HG03457 (cell line): ENCODE measurements at regions not wholly inside any gene's neighbourhood (a gene's known extent, or its start where the extent isn't known, plus 50 kb on each side); places are given as distances from the start of the nearest gene placed in this dataset.

Source experiments
- ATAC-seq: cut with Tn5 transposase; IDR thresholded peaks from one replicate; pipeline ENCODE4 v1.9.1; 2021; ENCODE audit warnings: moderate number of reproducible peaks; ENCODE audit not compliant: unreplicated experiment

GRCh38 chr7:45975847-45976484 lies 54.9 kb upstream of the IGFBP3 start:
- ATAC-seq: no peak

- ATAC-seq: no peak
Measured at GRCh38 chr7:45975367-45975766, 54.3 kb upstream of the IGFBP3 start.

DNA sequence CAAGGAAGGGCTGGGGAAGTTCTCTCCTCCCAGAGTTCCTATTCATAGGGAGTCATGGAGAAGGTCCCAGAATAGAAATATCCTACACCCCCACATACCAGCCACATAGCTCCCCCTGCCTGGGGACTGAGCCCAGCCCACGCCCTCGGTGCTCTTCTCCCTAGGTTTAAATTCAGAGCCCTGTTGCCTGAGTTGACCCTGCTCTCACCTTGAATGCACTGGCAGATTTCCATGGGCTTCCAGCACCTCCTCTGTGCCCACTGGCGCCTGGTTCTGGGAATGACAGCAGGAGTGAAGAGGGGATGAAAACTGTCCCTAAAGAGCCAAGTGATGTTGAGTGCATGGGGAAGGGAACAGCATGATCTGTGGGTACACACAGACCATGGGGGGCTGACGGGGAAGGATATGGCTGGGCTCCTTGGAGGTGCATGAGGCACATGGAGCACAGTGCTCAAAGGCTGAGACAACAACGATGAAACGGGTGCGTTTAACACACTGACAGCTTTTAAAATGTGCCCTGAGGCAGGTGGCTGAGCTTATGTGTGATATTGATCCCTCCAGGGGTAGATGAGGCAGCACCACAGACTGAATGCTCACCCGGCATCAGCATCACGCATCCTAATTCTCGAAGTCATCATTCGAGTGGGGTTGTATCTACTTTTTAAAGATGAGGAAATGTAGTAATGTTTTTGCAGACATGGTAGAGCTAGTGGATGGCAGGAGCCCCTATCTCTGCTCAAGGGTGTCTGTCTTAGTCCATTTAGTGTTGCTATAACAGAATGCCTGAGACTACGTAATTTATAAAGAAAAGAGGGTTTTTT lies 53.7 kb upstream of the IGFBP3 start:
- ATAC-seq: no peak

GRCh38 chr7:45973725-45974532 lies 52.9 kb upstream of the IGFBP3 start:
- no peak for ATAC-seq

DNA sequence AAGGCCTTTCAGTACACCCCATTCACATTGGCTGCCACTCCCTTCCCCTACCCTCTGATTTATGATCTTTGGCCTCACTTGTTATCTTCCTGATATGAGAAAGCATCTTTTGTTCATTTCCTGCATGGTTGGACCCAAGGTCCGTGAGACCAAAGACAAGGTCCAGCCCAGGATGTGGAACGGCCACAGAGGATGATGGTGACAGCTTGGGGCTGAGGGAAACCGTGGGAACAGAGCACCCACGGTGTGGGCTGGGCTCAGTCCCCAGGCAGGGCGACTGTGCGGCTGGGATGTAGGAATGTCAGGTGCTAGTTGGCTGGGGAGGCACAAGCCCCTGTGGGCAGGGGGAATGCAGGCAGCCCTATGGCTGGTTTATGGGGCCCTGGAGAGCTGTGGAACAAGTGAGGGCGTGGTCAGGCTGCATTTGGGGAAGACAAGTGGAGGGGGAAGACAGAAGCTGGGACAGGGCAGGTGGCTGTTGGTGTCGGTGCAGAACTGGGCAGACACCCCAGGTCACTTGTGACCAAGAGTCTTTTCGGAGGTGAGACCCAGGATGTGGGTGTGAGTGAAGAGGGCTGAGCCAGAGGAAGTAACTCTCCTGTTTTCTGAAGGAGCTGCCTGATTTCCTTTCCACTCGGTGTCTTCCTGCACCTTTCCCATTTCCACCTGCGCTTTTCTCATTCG lies 51.7 kb upstream of the IGFBP3 start:
- ATAC-seq: no peak

- no peak for ATAC-seq
Measured at GRCh38 chr7:45971661-45972175, 50.6 kb upstream of the IGFBP3 start.

DNA sequence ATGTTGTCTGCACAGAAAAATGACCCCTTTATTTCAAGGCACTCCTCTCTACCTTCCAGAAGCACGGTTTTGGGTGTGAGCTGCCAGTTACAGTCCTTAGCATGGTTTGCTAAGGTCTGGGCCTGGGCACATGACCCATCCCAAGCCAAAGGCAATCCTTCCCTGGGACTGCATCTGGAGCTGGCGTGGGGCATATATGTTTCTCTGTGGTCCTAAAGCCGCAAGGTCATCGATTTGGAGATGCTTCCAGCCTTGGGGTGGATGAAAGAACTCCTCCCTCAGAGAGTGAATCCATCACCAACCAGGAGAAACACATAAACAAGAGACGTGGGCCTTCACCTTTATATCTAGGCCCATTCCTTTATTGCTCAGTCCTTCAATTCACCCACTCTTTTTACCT lies 50.1 kb upstream of the IGFBP3 start:
- ATAC-seq: no peak
